ENCODE measurements at regions not wholly inside any gene's neighbourhood (a gene's known extent, or its start where the extent isn't known, plus 50 kb on each side); places are given as distances from the start of the nearest gene placed in this dataset.

- FAIRE-seq = no peak
- no peak for DNase-seq (ENCODE audit: insufficient read length)
- TF ChIP-seq POLR2A (IDR thresholded peaks at IDR 0.05; ENCODE audit: low read depth, low read length) (no peak), TAF1 (IDR thresholded peaks at IDR 0.05; ENCODE audit: borderline replicate concordance, low read depth, low read length) (no peak), POLR2AphosphoS5 (IDR thresholded peaks at IDR 0.05; ENCODE audit: low read depth, low read length) (no peak)
Observed at GRCh38 chr7:119660080-119660479, 612.9 kb upstream of the KCND2 start.

GRCh38 chr7:119664601-119665000 is 608.4 kb upstream of the KCND2 start:
- no peak for FAIRE-seq
- no peak for DNase-seq (ENCODE audit: insufficient read length)
- no peak for TF ChIP-seq TAF1 (IDR thresholded peaks at IDR 0.05; ENCODE audit: borderline replicate concordance, low read depth, low read length)
- no peak for TF ChIP-seq POLR2A (IDR thresholded peaks at IDR 0.05; ENCODE audit: low read depth, low read length)
- TF ChIP-seq POLR2AphosphoS5 (IDR thresholded peaks at IDR 0.05; ENCODE audit: low read depth, low read length) = no peak

GRCh38 chr7:119665796-119666195 is 607.2 kb upstream of the KCND2 start:
- TF ChIP-seq TAF1 (IDR thresholded peaks at IDR 0.05; ENCODE audit: borderline replicate concordance, low read depth, low read length) = no peak
- no peak for TF ChIP-seq POLR2AphosphoS5 (IDR thresholded peaks at IDR 0.05; ENCODE audit: low read depth, low read length)
- TF ChIP-seq POLR2A (IDR thresholded peaks at IDR 0.05; ENCODE audit: low read depth, low read length) = no peak
- no peak for FAIRE-seq
- no peak for DNase-seq (ENCODE audit: insufficient read length)

GRCh38 chr7:119681336-119681735 is 591.6 kb upstream of the KCND2 start:
- no peak for FAIRE-seq
- no peak for DNase-seq (ENCODE audit: insufficient read length)
- TF ChIP-seq TAF1 (IDR thresholded peaks at IDR 0.05; ENCODE audit: borderline replicate concordance, low read depth, low read length) = no peak
- TF ChIP-seq POLR2AphosphoS5 (IDR thresholded peaks at IDR 0.05; ENCODE audit: low read depth, low read length) = no peak
- TF ChIP-seq POLR2A (IDR thresholded peaks at IDR 0.05; ENCODE audit: low read depth, low read length) = no peak

- DNase-seq (ENCODE audit: insufficient read length) = no peak
- no peak for TF ChIP-seq TAF1 (IDR thresholded peaks at IDR 0.05; ENCODE audit: borderline replicate concordance, low read depth, low read length)
- no peak for TF ChIP-seq POLR2AphosphoS5 (IDR thresholded peaks at IDR 0.05; ENCODE audit: low read depth, low read length)
- no peak for TF ChIP-seq POLR2A (IDR thresholded peaks at IDR 0.05; ENCODE audit: low read depth, low read length)
- FAIRE-seq = no peak
Observed at GRCh38 chr7:119684763-119685162, 588.2 kb upstream of the KCND2 start.

GRCh38 chr7:119685906-119686305 is 587.1 kb upstream of the KCND2 start:
- no peak for FAIRE-seq
- TF ChIP-seq POLR2AphosphoS5 (IDR thresholded peaks at IDR 0.05; ENCODE audit: low read depth, low read length) (no peak), POLR2A (IDR thresholded peaks at IDR 0.05; ENCODE audit: low read depth, low read length) (no peak), TAF1 (IDR thresholded peaks at IDR 0.05; ENCODE audit: borderline replicate concordance, low read depth, low read length) (no peak)
- no peak for DNase-seq (ENCODE audit: insufficient read length)

- FAIRE-seq (no peak), DNase-seq (ENCODE audit: insufficient read length) (no peak)
- TF ChIP-seq POLR2A (IDR thresholded peaks at IDR 0.05; ENCODE audit: low read depth, low read length) (no peak), POLR2AphosphoS5 (IDR thresholded peaks at IDR 0.05; ENCODE audit: low read depth, low read length) (no peak), TAF1 (IDR thresholded peaks at IDR 0.05; ENCODE audit: borderline replicate concordance, low read depth, low read length) (no peak)
Observed at GRCh38 chr7:119688831-119689230, 584.1 kb upstream of the KCND2 start.

- DNase-seq (ENCODE audit: insufficient read length) (no peak), FAIRE-seq (no peak)
- no peak for TF ChIP-seq POLR2A (IDR thresholded peaks at IDR 0.05; ENCODE audit: low read depth, low read length)
- TF ChIP-seq POLR2AphosphoS5 (IDR thresholded peaks at IDR 0.05; ENCODE audit: low read depth, low read length) = no peak
- TF ChIP-seq TAF1 (IDR thresholded peaks at IDR 0.05; ENCODE audit: borderline replicate concordance, low read depth, low read length) = no peak
Observed at GRCh38 chr7:119692541-119692940, 580.4 kb upstream of the KCND2 start.

- TF ChIP-seq POLR2AphosphoS5 (IDR thresholded peaks at IDR 0.05; ENCODE audit: low read depth, low read length) (no peak), TAF1 (IDR thresholded peaks at IDR 0.05; ENCODE audit: borderline replicate concordance, low read depth, low read length) (no peak), POLR2A (IDR thresholded peaks at IDR 0.05; ENCODE audit: low read depth, low read length) (no peak)
- DNase-seq (ENCODE audit: insufficient read length) (no peak), FAIRE-seq (no peak)
Observed at GRCh38 chr7:119694506-119694905, 578.5 kb upstream of the KCND2 start.

- no peak for TF ChIP-seq POLR2A (IDR thresholded peaks at IDR 0.05; ENCODE audit: low read depth, low read length)
- TF ChIP-seq TAF1 (IDR thresholded peaks at IDR 0.05; ENCODE audit: borderline replicate concordance, low read depth, low read length) = no peak
- TF ChIP-seq POLR2AphosphoS5 (IDR thresholded peaks at IDR 0.05; ENCODE audit: low read depth, low read length) = no peak
- DNase-seq (ENCODE audit: insufficient read length) = no peak
- no peak for FAIRE-seq
Observed at GRCh38 chr7:119696336-119696735, 576.6 kb upstream of the KCND2 start.

- TF ChIP-seq TAF1 (IDR thresholded peaks at IDR 0.05; ENCODE audit: borderline replicate concordance, low read depth, low read length) = no peak
- FAIRE-seq = no peak
- DNase-seq (ENCODE audit: insufficient read length) = no peak
Observed at GRCh38 chr7:119703895-119704294, 569.1 kb upstream of the KCND2 start.

- FAIRE-seq (no peak), DNase-seq (ENCODE audit: insufficient read length) (no peak)
- no peak for TF ChIP-seq POLR2A (IDR thresholded peaks at IDR 0.05; ENCODE audit: low read depth, low read length)
- TF ChIP-seq POLR2AphosphoS5 (IDR thresholded peaks at IDR 0.05; ENCODE audit: low read depth, low read length) = no peak
- TF ChIP-seq TAF1 (IDR thresholded peaks at IDR 0.05; ENCODE audit: borderline replicate concordance, low read depth, low read length) = no peak
Observed at GRCh38 chr7:119706608-119707007, 566.4 kb upstream of the KCND2 start.

GRCh38 chr7:119708891-119709290 is 564.1 kb upstream of the KCND2 start:
- no peak for FAIRE-seq

More at GRCh38 chr7:119708891-119709290, 564.1 kb upstream of the KCND2 start:
- DNase-seq (ENCODE audit: insufficient read length) = no peak
- TF ChIP-seq POLR2A (IDR thresholded peaks at IDR 0.05; ENCODE audit: low read depth, low read length) = no peak
- no peak for TF ChIP-seq POLR2AphosphoS5 (IDR thresholded peaks at IDR 0.05; ENCODE audit: low read depth, low read length)
- TF ChIP-seq TAF1 (IDR thresholded peaks at IDR 0.05; ENCODE audit: borderline replicate concordance, low read depth, low read length) = no peak

Data from GM12892 (cell line).